ENCODE measurements at regions not wholly inside any gene's neighbourhood (a gene's known extent, or its start where the extent isn't known, plus 50 kb on each side); places are given as distances from the start of the nearest gene placed in this dataset.
"Not testable (repeated sequence)": the region's sequence is repeated elsewhere in the genome, so short reads cannot be mapped to it uniquely, and the experiment has no call there.

- intact Hi-C loops (cut with DNase I): no loop called here
- H3K36me3 ChIP-seq: no peaks in the 10 kb centered on the region
- H3K27ac ChIP-seq: no peak overlapping the region
- ATAC-seq: no peak
- H3K9me3 ChIP-seq: no peaks in the 10 kb centered on the region
- no peak for DNase-seq
- no peak overlapping the region for H3K4me3 ChIP-seq
- no peak for TF ChIP-seq CTCF (IDR thresholded peaks at IDR 0.05)
- no peaks in the 10 kb centered on the region for H3K27me3 ChIP-seq
- no peaks in the 10 kb centered on the region for H3K4me1 ChIP-seq
These were observed 352.7 kb upstream of the DIPK2B start for GRCh38 chrX:45553417-45553816.

- intact Hi-C loops (cut with DNase I); H3K4me3 ChIP-seq; H3K4me1 ChIP-seq; H3K27me3 ChIP-seq; DNase-seq; H3K27ac ChIP-seq; H3K36me3 ChIP-seq; H3K9me3 ChIP-seq; ATAC-seq: not testable (repeated sequence)
These were observed 346.0 kb upstream of the DIPK2B start for GRCh38 chrX:45546697-45547096.

GRCh38 chrX:45540181-45540580 is 339.5 kb upstream of the DIPK2B start:
- TF ChIP-seq CTCF (IDR thresholded peaks at IDR 0.05): no peak
- H3K9me3 ChIP-seq: no peaks in the 10 kb centered on the region
- no peak overlapping the region for H3K27ac ChIP-seq
- intact Hi-C loops (cut with DNase I): no loop called here
- H3K36me3 ChIP-seq: no peaks in the 10 kb centered on the region
- H3K4me3 ChIP-seq: no peak overlapping the region
- ATAC-seq (no peak), DNase-seq (no peak)
- H3K4me1 ChIP-seq: no peaks in the 10 kb centered on the region
- no peaks in the 10 kb centered on the region for H3K27me3 ChIP-seq

- Histone ChIP-seq H3K4me3 (no peak overlapping the region), H3K9me3 (no peaks in the 10 kb centered on the region), H3K36me3 (no peaks in the 10 kb centered on the region), H3K4me1 (no peaks in the 10 kb centered on the region), H3K27me3 (no peaks in the 10 kb centered on the region), H3K27ac (no peak overlapping the region)
- intact Hi-C loops (cut with DNase I): no loop called here
- ATAC-seq (no peak), DNase-seq (no peak)
- TF ChIP-seq CTCF (IDR thresholded peaks at IDR 0.05): no peak
These were observed 337.3 kb upstream of the DIPK2B start for GRCh38 chrX:45537936-45538335.

- no peak for TF ChIP-seq CTCF (IDR thresholded peaks at IDR 0.05)
- DNase-seq: no peak
- H3K9me3 ChIP-seq: no peaks in the 10 kb centered on the region
- no peak overlapping the region for H3K27ac ChIP-seq
- no peaks in the 10 kb centered on the region for H3K36me3 ChIP-seq
- H3K4me1 ChIP-seq: no peaks in the 10 kb centered on the region
- ATAC-seq: no peak
- H3K4me3 ChIP-seq: no peak overlapping the region
- H3K27me3 ChIP-seq: no peaks in the 10 kb centered on the region
- intact Hi-C loops (cut with DNase I): no loop called here
These were observed 327.2 kb upstream of the DIPK2B start for GRCh38 chrX:45527834-45528233.

- TF ChIP-seq CTCF (IDR thresholded peaks at IDR 0.05): no peak
- Histone ChIP-seq H3K27me3 (no peaks in the 10 kb centered on the region), H3K4me3 (no peak overlapping the region), H3K9me3 (no peaks in the 10 kb centered on the region), H3K27ac (no peak overlapping the region), H3K36me3 (no peaks in the 10 kb centered on the region), H3K4me1 (no peaks in the 10 kb centered on the region)
- ATAC-seq (no peak), DNase-seq (no peak)
- intact Hi-C loops (cut with DNase I): no loop called here
These were observed 324.1 kb upstream of the DIPK2B start for GRCh38 chrX:45524805-45525204.

Measured in upper lobe of right lung (tissue), 1 donor.